ENCODE measurements at regions not wholly inside any gene's neighbourhood (a gene's known extent, or its start where the extent isn't known, plus 50 kb on each side); places are given as distances from the start of the nearest gene placed in this dataset.

DNA sequence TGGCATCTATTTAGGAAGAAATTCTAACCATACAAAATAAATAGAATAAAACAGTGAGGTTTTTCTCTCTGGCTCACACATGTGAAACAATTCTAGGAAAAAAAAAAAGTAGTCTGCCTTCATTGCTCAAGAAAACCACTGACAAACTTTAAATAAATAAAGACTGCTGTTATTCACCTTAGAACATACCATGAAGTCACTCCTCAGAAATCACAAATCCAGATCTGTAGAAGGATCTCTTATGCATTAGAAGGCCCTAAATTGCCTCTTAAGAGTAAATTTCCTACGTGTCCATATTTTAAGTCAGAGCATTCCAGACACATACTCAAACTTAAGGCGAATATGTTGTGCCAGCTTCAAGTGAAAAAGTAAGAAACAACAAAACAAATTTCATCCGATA lies 217.3 kb downstream of the ZIC4 start:
- Histone ChIP-seq H3K36me3 (ENCODE audit: control insufficient read depth in 1 of 2, insufficient read depth in 2 of 2, low read length in 2 of 2) (no peaks in the 10 kb centered on the region), H2AFZ (ENCODE audit: low read depth, low read length, poor library complexity, severe bottlenecking) (no peak overlapping the region), H3K79me2 (ENCODE audit: insufficient read depth, low read length) (no peaks in the 10 kb centered on the region), H3K4me1 (ENCODE audit: control insufficient read depth in 1 of 2, insufficient read depth in 2 of 2, low read length in 2 of 2) (no peaks in the 10 kb centered on the region), H3K27ac (ENCODE audit: low read depth, low read length) (no peak overlapping the region), H3K9me2 (ENCODE audit: insufficient read depth) (no peaks in the 10 kb centered on the region; the same call in 1 of the 2 replicates), H3K4me3 (replicated peaks in 1 of 2; ENCODE audit: low read depth in 1 of 2, low read length in 2 of 2) (no peak overlapping the region), H3K9me3 (ENCODE audit: control insufficient read depth in 1 of 2, insufficient read depth in 1 of 2, low read depth in 1 of 2, low read length in 2 of 2) (no peaks in the 10 kb centered on the region), H3K9ac (ENCODE audit: low read length) (no peak overlapping the region), H4K20me1 (ENCODE audit: insufficient read depth) (no peaks in the 10 kb centered on the region), H3K4me2 (ENCODE audit: low read length) (no peak overlapping the region), H3K27me3 (ENCODE audit: insufficient read depth, low read length) (no peaks in the 10 kb centered on the region)
- DNase-seq (ENCODE audit: low read depth, low spot score) (no peak), ATAC-seq (no peak)
- BruUV-seq (replicated peaks) = no TSS peak
- ChIA-PET POLR2A (no interaction called here), RAD21 (ENCODE audit: low non-redundant PET in 1 of 2, low total read pairs in 2 of 2, uncharacterized antibody in 2 of 2, unreplicated experiment in 2 of 2) (no interaction called here), CTCF (no interaction called here)
- TF ChIP-seq POLR2AphosphoS5 (IDR thresholded peaks at IDR 0.05; ENCODE audit: low read depth, low read length) (no peak), ZNF274 (IDR thresholded peaks at IDR 0.05; ENCODE audit: low read depth, low read length) (no peak), TCF7L2 (IDR thresholded peaks at IDR 0.05; ENCODE audit: borderline replicate concordance, extremely low read depth, insufficient read depth, insufficient read length) (no peak), EZH2phosphoT487 (IDR thresholded peaks at IDR 0.05; ENCODE audit: borderline replicate concordance) (no peak), ELF1 (IDR thresholded peaks at IDR 0.05; ENCODE audit: borderline replicate concordance, low read depth) (no peak), EGR1 (IDR thresholded peaks at IDR 0.05; ENCODE audit: low read depth) (no peak), SP1 (IDR thresholded peaks at IDR 0.05; ENCODE audit: low read depth) (no peak), POLR2A (IDR thresholded peaks at IDR 0.05; ENCODE audit: borderline replicate concordance, extremely low read depth, insufficient read depth, insufficient read length) (no peak), FOSL1 (IDR thresholded peaks at IDR 0.05; ENCODE audit: low read depth) (no peak)
- TF ChIP-seq, protein P1, sequence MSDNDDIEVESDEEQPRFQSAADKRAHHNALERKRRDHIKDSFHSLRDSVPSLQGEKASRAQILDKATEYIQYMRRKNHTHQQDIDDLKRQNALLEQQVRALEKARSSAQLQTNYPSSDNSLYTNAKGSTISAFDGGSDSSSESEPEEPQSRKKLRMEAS (IDR thresholded peaks at IDR 0.05) = no peak
- TF ChIP-seq, protein P2, sequence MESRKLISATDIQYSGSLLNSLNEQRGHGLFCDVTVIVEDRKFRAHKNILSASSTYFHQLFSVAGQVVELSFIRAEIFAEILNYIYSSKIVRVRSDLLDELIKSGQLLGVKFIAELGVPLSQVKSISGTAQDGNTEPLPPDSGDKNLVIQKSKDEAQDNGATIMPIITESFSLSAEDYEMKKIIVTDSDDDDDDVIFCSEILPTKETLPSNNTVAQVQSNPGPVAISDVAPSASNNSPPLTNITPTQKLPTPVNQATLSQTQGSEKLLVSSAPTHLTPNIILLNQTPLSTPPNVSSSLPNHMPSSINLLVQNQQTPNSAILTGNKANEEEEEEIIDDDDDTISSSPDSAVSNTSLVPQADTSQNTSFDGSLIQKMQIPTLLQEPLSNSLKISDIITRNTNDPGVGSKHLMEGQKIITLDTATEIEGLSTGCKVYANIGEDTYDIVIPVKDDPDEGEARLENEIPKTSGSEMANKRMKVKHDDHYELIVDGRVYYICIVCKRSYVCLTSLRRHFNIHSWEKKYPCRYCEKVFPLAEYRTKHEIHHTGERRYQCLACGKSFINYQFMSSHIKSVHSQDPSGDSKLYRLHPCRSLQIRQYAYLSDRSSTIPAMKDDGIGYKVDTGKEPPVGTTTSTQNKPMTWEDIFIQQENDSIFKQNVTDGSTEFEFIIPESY (IDR thresholded peaks at IDR 0.05; ENCODE audit: extremely low read depth, insufficient replicate concordance, low read length) = no peak
- TF ChIP-seq, protein P3, sequence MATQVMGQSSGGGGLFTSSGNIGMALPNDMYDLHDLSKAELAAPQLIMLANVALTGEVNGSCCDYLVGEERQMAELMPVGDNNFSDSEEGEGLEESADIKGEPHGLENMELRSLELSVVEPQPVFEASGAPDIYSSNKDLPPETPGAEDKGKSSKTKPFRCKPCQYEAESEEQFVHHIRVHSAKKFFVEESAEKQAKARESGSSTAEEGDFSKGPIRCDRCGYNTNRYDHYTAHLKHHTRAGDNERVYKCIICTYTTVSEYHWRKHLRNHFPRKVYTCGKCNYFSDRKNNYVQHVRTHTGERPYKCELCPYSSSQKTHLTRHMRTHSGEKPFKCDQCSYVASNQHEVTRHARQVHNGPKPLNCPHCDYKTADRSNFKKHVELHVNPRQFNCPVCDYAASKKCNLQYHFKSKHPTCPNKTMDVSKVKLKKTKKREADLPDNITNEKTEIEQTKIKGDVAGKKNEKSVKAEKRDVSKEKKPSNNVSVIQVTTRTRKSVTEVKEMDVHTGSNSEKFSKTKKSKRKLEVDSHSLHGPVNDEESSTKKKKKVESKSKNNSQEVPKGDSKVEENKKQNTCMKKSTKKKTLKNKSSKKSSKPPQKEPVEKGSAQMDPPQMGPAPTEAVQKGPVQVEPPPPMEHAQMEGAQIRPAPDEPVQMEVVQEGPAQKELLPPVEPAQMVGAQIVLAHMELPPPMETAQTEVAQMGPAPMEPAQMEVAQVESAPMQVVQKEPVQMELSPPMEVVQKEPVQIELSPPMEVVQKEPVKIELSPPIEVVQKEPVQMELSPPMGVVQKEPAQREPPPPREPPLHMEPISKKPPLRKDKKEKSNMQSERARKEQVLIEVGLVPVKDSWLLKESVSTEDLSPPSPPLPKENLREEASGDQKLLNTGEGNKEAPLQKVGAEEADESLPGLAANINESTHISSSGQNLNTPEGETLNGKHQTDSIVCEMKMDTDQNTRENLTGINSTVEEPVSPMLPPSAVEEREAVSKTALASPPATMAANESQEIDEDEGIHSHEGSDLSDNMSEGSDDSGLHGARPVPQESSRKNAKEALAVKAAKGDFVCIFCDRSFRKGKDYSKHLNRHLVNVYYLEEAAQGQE (IDR thresholded peaks at IDR 0.05; ENCODE audit: low read depth) = no peak
- intact Hi-C loops (cut with micrococcal nuclease) = no loop called here
